Heart left ventricle (tissue), 16 donors: ENCODE measurements at regions not wholly inside any gene's neighbourhood (a gene's known extent, or its start where the extent isn't known, plus 50 kb on each side); places are given as distances from the start of the nearest gene placed in this dataset.
"Not testable (repeated sequence)": the region's sequence is repeated elsewhere in the genome, so short reads cannot be mapped to it uniquely, and the experiment has no call there.

Experiments
- ATAC-seq, 4 donors: fragments of 200-7000 bp; cut with Tn5 transposase; one replicate each; pipeline ENCODE4 v1.9.1; 2020 to 2022; ENCODE audit warnings: moderate library complexity in 4 of 4, mild to moderate bottlenecking in 3 of 4, moderate number of reproducible peaks in 1 of 4
- DNase-seq, 5 donors: peaks; one replicate each; pipeline ENCODE4 v3.0.0-alpha.2; 2020
- H3K27ac ChIP-seq, 12 donors: fragments of 200-600 bp; sonication (generic) in 4 of 12; one replicate each; pipeline versions ENCODE4 v1.5.0 to v1.8.0; 2016 to 2022; ENCODE audit warnings: mild to moderate bottlenecking in 2 of 12
- H3K27me3 ChIP-seq, 9 donors: fragments of 200-600 bp; sonication (generic) in 2 of 9; one replicate each; pipeline versions ENCODE4 v1.5.1 to v1.8.0; 2016 to 2022; ENCODE audit warnings: mild to moderate bottlenecking in 3 of 9
- H3K36me3 ChIP-seq, 9 donors: fragments of 200-600 bp; sonication (generic) in 2 of 9; one replicate each; pipeline versions ENCODE4 v1.5.0 to v1.8.0; 2018 to 2022; ENCODE audit warnings: mild to moderate bottlenecking in 2 of 9
- H3K4me1 ChIP-seq, 12 donors: fragments of 200-600 bp; sonication (generic) in 4 of 12; one replicate each; pipeline versions ENCODE4 v1.5.0 to v1.8.0; 2016 to 2022; ENCODE audit warnings: mild to moderate bottlenecking in 3 of 12
- H3K4me3 ChIP-seq, 12 donors: fragments of 200-600 bp; sonication (generic) in 4 of 12; one replicate each; pipeline versions ENCODE4 v1.5.0 to v1.8.0; 2017 to 2022; ENCODE audit warnings: mild to moderate bottlenecking in 9 of 12, moderate library complexity in 4 of 12
- H3K9me3 ChIP-seq, 12 donors: fragments of 200-600 bp; sonication (generic) in 4 of 12; one replicate each; pipeline versions ENCODE4 v1.5.0 to v1.8.0; 2016 to 2022; ENCODE audit warnings: mild to moderate bottlenecking in 1 of 12
- CTCF ChIP-seq, 12 donors: fragments of 200-600 bp; sonication (generic) in 4 of 12; IDR thresholded peaks; one replicate each; pipeline versions ENCODE4 v1.5.0 to v1.8.0; 2018 to 2022; ENCODE audit warnings: antibody characterized with exemption in 12 of 12, mild to moderate bottlenecking in 5 of 12
- POLR2A ChIP-seq, 2 donors: fragments of 450-650 bp; IDR thresholded peaks; one replicate each; pipeline ENCODE4 v1.6.1; 2017; ENCODE audit warnings: antibody characterized with exemption in 2 of 2, mild to moderate bottlenecking in 2 of 2, moderate library complexity in 2 of 2
- WGBS, 4 donors: extraction: QIAGEN DNeasy Blood & Tissue Kit in 2 of 4; methylation state at CpG; one replicate each; pipeline versions ENCODE4 v1.1.5 to v1.1.7; 2013 to 2018; 5-methylcytosine and 5-hydroxymethylcytosine counted together
- intact Hi-C, 10 donors: fragments of 100-400 bp; cut with DNase I; formaldehyde crosslinking; loops; one replicate each; pipeline versions ENCODE4 v1.11.1 to v1.14.2; 2022
- donor health status: ischemic (EF 13 %, LVEDD 7.1; RV severe dilation, severe dysfunction).
- donor health status: healthy with polysubstance abuse.
- donor health status: DM: no; HTN: yes; CAD: no.
- donor health status: DM: no; HTN: no; CAD: no.
- donor health status: ischemic (EF 25% LVEDD 6.9; RV normal size, moderate dysfunction).
- donor health status: ischemic (EF 25% LVEDD 5.7; RV mildly dilated, moderate dysfunction).
- donor health status: healthy.
- donor health status: DM: yes; HTN: yes; CAD: no.
- donor health status: ischemic (EF 35%, LVEDD 5.7; RV mildly dilated, moderate dysfunction).
- donor health status: nonischemic (EF 11% LVEDD 7.7; RV severe dilation, severe dysfunction).
- donor health status: DM: yes; HTN: yes; CAD: no.
- donor health status: PGD.
- donor health status: ischemic (EF 29% LVEDD 5.4; RV normal size, mild dysfunction).
- donor health status: nonischemic (EF 23%, LVEDD 6.1; RV moderate dilation, normal function).

- TF ChIP-seq POLR2A (IDR thresholded peaks at IDR 0.05) (no peak), CTCF (IDR thresholded peaks at IDR 0.05) (no peak)
- DNase-seq (no peak), ATAC-seq (no peak)
- no peaks in the 10 kb centered on the region for H3K27me3 ChIP-seq
- H3K27ac ChIP-seq, result no peak overlapping the region
- no peaks in the 10 kb centered on the region for H3K4me1 ChIP-seq
- intact Hi-C loops, result no loop called here
- WGBS, 4 donors, result 39 to 45% (median 42%) methylated on average over 4 of the region's 4 CpGs
- H3K9me3 ChIP-seq, result no peaks in the 10 kb centered on the region
- no peaks in the 10 kb centered on the region for H3K36me3 ChIP-seq
- H3K4me3 ChIP-seq, result no peak overlapping the region
Observed at GRCh38 chr2:58594175-58594574, 353.1 kb upstream of the FANCL start.

GRCh38 chr2:58586178-58586577, 345.1 kb upstream of the FANCL start:
- H3K9me3 ChIP-seq, DNase-seq, H3K4me1 ChIP-seq, H3K36me3 ChIP-seq, intact Hi-C loops, H3K27ac ChIP-seq, H3K4me3 ChIP-seq, ATAC-seq, H3K27me3 ChIP-seq: not testable (repeated sequence)
- 90 to 98% (median 95%) methylated on average over 4 to 5 of the region's 5 CpGs for WGBS, 4 donors

- no peak overlapping the region for H3K4me3 ChIP-seq
- H3K27me3 ChIP-seq, result no peaks in the 10 kb centered on the region
- H3K4me1 ChIP-seq, result no peaks in the 10 kb centered on the region
- DNase-seq (no peak), ATAC-seq (no peak)
- no peak overlapping the region for H3K27ac ChIP-seq
- intact Hi-C loops, result no loop called here
- no peak for TF ChIP-seq CTCF (IDR thresholded peaks at IDR 0.05)
- no peak for TF ChIP-seq POLR2A (IDR thresholded peaks at IDR 0.05)
- H3K36me3 ChIP-seq, result no peaks in the 10 kb centered on the region
- 90 to 95% (median 93%) methylated on average over 5 of the region's 5 CpGs for WGBS, 4 donors
- H3K9me3 ChIP-seq, result no peaks in the 10 kb centered on the region
Observed at GRCh38 chr2:58585233-58585632, 344.1 kb upstream of the FANCL start.

GRCh38 chr2:58584606-58585118, 343.5 kb upstream of the FANCL start:
- Histone ChIP-seq H3K4me1 (no peaks in the 10 kb centered on the region), H3K36me3 (no peaks in the 10 kb centered on the region), H3K27ac (no peak overlapping the region), H3K4me3 (no peak overlapping the region), H3K9me3 (no peaks in the 10 kb centered on the region), H3K27me3 (no peaks in the 10 kb centered on the region)
- TF ChIP-seq CTCF (IDR thresholded peaks at IDR 0.05), result no peak
- TF ChIP-seq POLR2A (IDR thresholded peaks at IDR 0.05), result no peak
- no peak for ATAC-seq
- DNase-seq, result no peak
- intact Hi-C loops, result no loop called here
- 79 to 86% (median 83%) methylated on average over 4 of the region's 4 CpGs for WGBS, 4 donors

- Histone ChIP-seq H3K27me3 (peaks cover 0 to 11% (median 0%) of the 10 kb centered on the region in 9 donors), H3K27ac (no peak overlapping the region), H3K4me3 (no peak overlapping the region), H3K9me3 (no peaks in the 10 kb centered on the region), H3K4me1 (no peaks in the 10 kb centered on the region), H3K36me3 (no peaks in the 10 kb centered on the region)
- intact Hi-C loops, result loop anchor here in 1 of 10 donors (10.0 kb wide), 1 partner anchor 1987 kb away; no protein-coding TSS in a partner anchor
- no peak for DNase-seq
- no peak for ATAC-seq
- no peak for TF ChIP-seq POLR2A (IDR thresholded peaks at IDR 0.05)
- no peak for TF ChIP-seq CTCF (IDR thresholded peaks at IDR 0.05)
- WGBS, 4 donors, result 90 to 93% (median 92%) methylated on average over 2 of the region's 2 CpGs
Observed at GRCh38 chr2:58578276-58578675, 337.2 kb upstream of the FANCL start.
